HepG2 (cell line): ENCODE measurements at regions not wholly inside any gene's neighbourhood (a gene's known extent, or its start where the extent isn't known, plus 50 kb on each side); places are given as distances from the start of the nearest gene placed in this dataset.

Experiments used
- ATAC-seq: fragments of 200-7000 bp; cut with Tn5 transposase; 3 replicates; pipeline ENCODE4 v1.9.1; 2020; ENCODE audit warnings: mild to moderate bottlenecking, moderate library complexity
- BruUV-seq: library from RNA; stranded (reverse); fragments of 400-500 nt; replicated peaks from 2 replicates; lab custom pipeline; 2021; lab: Mats Ljungman, UMichigan
- CTCF ChIA-PET: fragments of 300-600 bp; formaldehyde crosslinking; extraction: SDS; loops from one replicate; lab custom pipeline; 2021; ENCODE audit warnings: low total read pairs, inconsistent platforms, low intra/inter-chr PET ratio; lab: Yijun Ruan, JAX
- POLR2A ChIA-PET: fragments of 350-600 bp; sonication (Branson Sonifier 250); formaldehyde crosslinking; loops from one replicate; lab custom pipeline; 2020; ENCODE audit warnings: antibody characterized with exemption, inconsistent platforms; lab: Yijun Ruan, JAX
- DNase-seq: peaks from one replicate; pipeline ENCODE4 v3.0.0-alpha.2; 2015; ENCODE audit warnings: low spot score
- FAIRE-seq: peaks from 3 replicates; lab custom pipeline; 2011; peaks lifted over from hg19 to GRCh38; lab: Jason Lieb, UNC
- H2AFZ ChIP-seq: one replicate; pipeline ENCODE4 v1.6.1; 2011; ENCODE audit warnings: low read length, inconsistent platforms
- H3K27ac ChIP-seq: fragments of 300-600 bp; 3 replicates; pipeline ENCODE4 v1.8.0; 2011; ENCODE audit warnings: mixed run types, mild to moderate bottlenecking, mixed read lengths, low read length, inconsistent platforms; ENCODE audit not compliant: insufficient read depth; ENCODE audit errors: extremely low read length
- H3K27me3 ChIP-seq, 2 experiments: fragments of 200-600 bp in 1 of 2; 2 replicates in 1 of 2; 3 replicates in 1 of 2; pipeline versions ENCODE4 v1.6.0 to v1.8.0; 2011; ENCODE audit warnings: low read length in 2 of 2, mild to moderate bottlenecking in 2 of 2, moderate library complexity in 2 of 2, inconsistent platforms in 1 of 2; ENCODE audit not compliant: insufficient read depth in 2 of 2, control insufficient read depth in 1 of 2
- H3K36me3 ChIP-seq, 2 experiments: fragments of 200-600 bp in 1 of 2; replicated peaks in 1 of 2; 2 replicates in 1 of 2; 3 replicates in 1 of 2; pipeline versions ENCODE4 v1.5.1 to v1.8.0; 2011; ENCODE audit warnings: low read length in 2 of 2, inconsistent platforms in 1 of 2; ENCODE audit not compliant: insufficient read depth in 2 of 2, control insufficient read depth in 1 of 2
- H3K4me1 ChIP-seq: 2 replicates; pipeline ENCODE4 v1.5.1; 2012; ENCODE audit warnings: low read length, inconsistent platforms; ENCODE audit not compliant: insufficient read depth
- H3K4me2 ChIP-seq: 2 replicates; pipeline ENCODE4 v1.6.0; 2011; ENCODE audit warnings: low read depth, low read length, inconsistent platforms
- H3K4me3 ChIP-seq, 3 experiments: fragments of 200-600 bp in 1 of 3; sonication (generic), shearing (Covaris generic) in 1 of 3; replicated peaks in 1 of 3; 2 replicates each; pipeline ENCODE4 v1.5.1; 2011 to 2016; ENCODE audit warnings: low read length in 3 of 3, inconsistent platforms in 2 of 3, low read depth in 2 of 3, mild to moderate bottlenecking in 2 of 3, control low read depth in 1 of 3, mixed read lengths in 1 of 3; ENCODE audit not compliant: insufficient read depth in 1 of 3
- H3K79me2 ChIP-seq: one replicate; pipeline ENCODE4 v1.6.1; 2011; ENCODE audit warnings: low read length, inconsistent platforms; ENCODE audit not compliant: insufficient read depth
- H3K9ac ChIP-seq: 2 replicates; pipeline ENCODE4 v1.6.0; 2011; ENCODE audit warnings: mild to moderate bottlenecking, low read depth, low read length, inconsistent platforms; ENCODE audit not compliant: insufficient read depth
- H3K9me3 ChIP-seq: 2 replicates; pipeline ENCODE4 v1.5.1; 2012; ENCODE audit warnings: mild to moderate bottlenecking, low read length
- H4K20me1 ChIP-seq: 2 replicates; pipeline ENCODE4 v1.6.0; 2011; ENCODE audit warnings: inconsistent platforms, mild to moderate bottlenecking, low read length, moderate library complexity; ENCODE audit not compliant: insufficient read depth
- MYC ChIP-seq: sonication (generic); formaldehyde crosslinking; IDR thresholded peaks from 2 replicates; pipeline ENCODE4 v1.9.0; 2021; ENCODE audit warnings: missing genetic modification reagents, borderline replicate concordance
- PHB2 ChIP-seq: fragments of 450-650 bp; IDR thresholded peaks from 2 replicates; pipeline ENCODE4 v1.6.1; 2018; ENCODE audit not compliant: partially characterized antibody
- SALL1 ChIP-seq: sonication (generic); formaldehyde crosslinking; IDR thresholded peaks from 2 replicates; pipeline ENCODE4 v1.8.0; 2022; ENCODE audit warnings: mild to moderate bottlenecking, missing genetic modification reagents
- U2AF1 ChIP-seq: fragments of 200-400 bp; formaldehyde crosslinking; optimal IDR thresholded peaks from 2 replicates; pipeline ENCODE3; 2017; ENCODE audit warnings: mild to moderate bottlenecking, low read depth, low read length
- ZNF7 ChIP-seq: IDR thresholded peaks from 2 replicates; pipeline ENCODE4 v1.6.1; 2016; ENCODE audit warnings: missing biosample characterization, missing genetic modification reagents
- WGBS: methylation state at CpG from one replicate; pipeline ENCODE4 v1.1.6; 2017; ENCODE audit warnings: low lambda C conversion rate; 5-methylcytosine and 5-hydroxymethylcytosine counted together
- in situ Hi-C: cut with HindIII; loops from 2 replicates; pipeline ENCODE4 v1.10.0; 2017; ENCODE audit warnings: low pct_unique_long_range_greater_than_20kb; ENCODE audit not compliant: extremely low pct_ligation_motif_present
- intact Hi-C: fragments of 100-400 bp; cut with micrococcal nuclease; formaldehyde crosslinking; loops from one replicate; pipeline ENCODE4 v1.10.0; 2022; ENCODE audit not compliant: unreplicated experiment
- TF ChIP-seq, protein P1 (sequence below): sonication (generic); formaldehyde crosslinking; IDR thresholded peaks from 2 replicates; pipeline ENCODE4 v1.5.1; 2020; ENCODE audit warnings: missing genetic modification reagents, mild to moderate bottlenecking, borderline replicate concordance
- TF ChIP-seq, protein P2 (sequence below): sonication (generic); formaldehyde crosslinking; IDR thresholded peaks from 2 replicates; pipeline ENCODE4 v1.8.0; 2022; ENCODE audit warnings: missing genetic modification reagents, low read depth, mild to moderate bottlenecking, borderline replicate concordance

DNA sequence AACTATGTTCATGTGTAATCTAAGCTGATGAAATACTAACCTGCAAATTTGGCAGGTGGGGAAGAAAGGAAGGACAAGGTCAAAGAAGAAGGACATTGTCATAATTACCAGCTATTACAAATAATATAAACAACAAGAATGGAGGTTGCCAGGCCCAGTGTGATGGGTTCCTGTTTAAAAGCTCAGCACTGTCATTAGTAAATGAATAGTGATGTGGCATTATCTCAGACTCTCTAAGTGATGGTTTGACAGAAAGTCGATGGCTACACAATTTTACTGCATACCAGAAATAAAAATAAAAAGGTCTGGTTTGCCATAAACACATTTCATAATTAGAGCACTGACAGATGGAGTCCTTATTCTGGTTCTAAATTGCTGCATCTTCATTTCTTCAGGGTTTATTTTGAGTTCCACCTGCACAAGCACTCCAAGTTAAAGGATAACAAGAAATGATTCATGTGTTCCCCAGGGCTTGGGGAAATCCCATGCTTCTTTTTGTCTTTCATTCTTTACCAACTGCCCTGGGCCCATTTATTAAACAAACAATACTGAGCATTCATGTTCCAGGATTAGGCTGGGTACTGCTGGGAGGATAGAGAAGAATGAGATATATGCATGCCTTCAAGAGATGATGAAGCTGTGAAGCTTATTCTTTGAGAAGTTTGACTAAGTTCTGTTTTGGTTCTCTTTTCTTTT, 367.8 kb upstream of the RASGEF1B start:
- Histone ChIP-seq H3K9me3 (no peaks in the 10 kb centered on the region), H3K27me3 (no peaks in the 10 kb centered on the region), H3K4me2 (no peak overlapping the region), H3K36me3 (no peaks in the 10 kb centered on the region)
- CTCF ChIA-PET, result no interaction called here
- TF ChIP-seq PHB2 (no peak), ZNF7 (no peak), MYC (CRISPR knock-in tag) (no peak), U2AF1 (no peak), SALL1 (CRISPR knock-in tag) (no peak)
- TF ChIP-seq, protein P1, sequence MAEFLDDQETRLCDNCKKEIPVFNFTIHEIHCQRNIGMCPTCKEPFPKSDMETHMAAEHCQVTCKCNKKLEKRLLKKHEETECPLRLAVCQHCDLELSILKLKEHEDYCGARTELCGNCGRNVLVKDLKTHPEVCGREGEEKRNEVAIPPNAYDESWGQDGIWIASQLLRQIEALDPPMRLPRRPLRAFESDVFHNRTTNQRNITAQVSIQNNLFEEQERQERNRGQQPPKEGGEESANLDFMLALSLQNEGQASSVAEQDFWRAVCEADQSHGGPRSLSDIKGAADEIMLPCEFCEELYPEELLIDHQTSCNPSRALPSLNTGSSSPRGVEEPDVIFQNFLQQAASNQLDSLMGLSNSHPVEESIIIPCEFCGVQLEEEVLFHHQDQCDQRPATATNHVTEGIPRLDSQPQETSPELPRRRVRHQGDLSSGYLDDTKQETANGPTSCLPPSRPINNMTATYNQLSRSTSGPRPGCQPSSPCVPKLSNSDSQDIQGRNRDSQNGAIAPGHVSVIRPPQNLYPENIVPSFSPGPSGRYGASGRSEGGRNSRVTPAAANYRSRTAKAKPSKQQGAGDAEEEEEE, result no peak
- TF ChIP-seq, protein P2, sequence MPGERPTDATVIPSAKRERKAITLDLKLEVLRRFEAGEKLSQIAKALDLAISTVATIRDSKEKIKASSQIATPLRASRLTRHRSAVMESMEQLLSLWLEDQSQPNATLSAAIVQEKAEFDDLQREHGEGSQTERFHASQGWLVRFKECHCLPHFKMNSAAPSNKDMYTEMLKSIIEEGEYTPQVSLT (CRISPR knock-in tag), result no peak
- TF ChIP-seq, all 625 proteins: peak for 0
- POLR2A ChIA-PET, result no interaction called here
- ATAC-seq, result no peak
- Histone ChIP-seq H2AFZ (no peak overlapping the region), H3K4me3 (no peak overlapping the region), H3K9ac (no peak overlapping the region), H3K27ac (no peak overlapping the region), H3K4me1 (no peaks in the 10 kb centered on the region), H4K20me1 (no peaks in the 10 kb centered on the region), H3K79me2 (no peaks in the 10 kb centered on the region)
- in situ Hi-C loops, result loop anchor here (5.0 kb wide), 1 partner anchor 367 kb away; the partner anchor contains the start of gene RASGEF1B
- intact Hi-C loops, result no loop called here
- no peak for DNase-seq
- BruUV-seq, result no TSS peak
- no peak for FAIRE-seq
- WGBS, result 0% methylated on average over 1 of the region's 1 CpG
